ENCODE measurements at regions not wholly inside any gene's neighbourhood (a gene's known extent, or its start where the extent isn't known, plus 50 kb on each side); places are given as distances from the start of the nearest gene placed in this dataset.

DNA sequence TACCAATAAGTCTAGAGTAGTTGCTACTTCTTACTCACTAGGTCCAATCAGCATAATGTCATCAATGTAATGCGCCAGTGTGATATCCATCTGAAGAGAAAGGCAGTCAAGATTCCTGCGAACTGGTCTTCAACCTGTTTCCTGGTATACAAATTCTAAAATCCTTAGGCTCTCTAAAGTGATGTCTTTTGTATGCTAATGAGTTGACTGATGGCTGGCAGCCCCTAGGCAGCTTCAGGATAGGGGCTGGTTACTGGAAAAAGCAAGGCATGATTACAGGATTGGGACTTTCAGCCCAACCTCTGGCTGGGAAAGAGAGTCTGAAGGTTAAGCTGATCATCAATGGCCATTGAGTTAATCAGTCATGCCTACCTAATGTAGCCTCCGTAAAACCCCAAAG is 250.2 kb upstream of the PTER start:
- Histone ChIP-seq H2AFZ (ENCODE audit: low read depth, low read length) (no peak overlapping the region), H3K4me3 (ENCODE audit: low read length) (no peak overlapping the region), H3K27me3 (ENCODE audit: low read depth, low read length) (no peaks in the 10 kb centered on the region), H3K9me3 (ENCODE audit: insufficient read depth, low read length) (no peaks in the 10 kb centered on the region), H4K20me1 (ENCODE audit: insufficient read depth, low read length) (no peaks in the 10 kb centered on the region), H3K9ac (ENCODE audit: low read length) (no peak overlapping the region), H3K36me3 (replicated peaks; ENCODE audit: low read depth, low read length) (no peaks in the 10 kb centered on the region), H3K4me2 (ENCODE audit: low read length) (no peak overlapping the region), H3K27ac (ENCODE audit: low read length) (no peak overlapping the region), H3K4me1 (ENCODE audit: low read length) (peaks cover 2% of the 10 kb centered on the region; the same call in 1 of the 2 replicates), H3K79me2 (ENCODE audit: low read length) (no peaks in the 10 kb centered on the region)
- TF ChIP-seq, protein P1, sequence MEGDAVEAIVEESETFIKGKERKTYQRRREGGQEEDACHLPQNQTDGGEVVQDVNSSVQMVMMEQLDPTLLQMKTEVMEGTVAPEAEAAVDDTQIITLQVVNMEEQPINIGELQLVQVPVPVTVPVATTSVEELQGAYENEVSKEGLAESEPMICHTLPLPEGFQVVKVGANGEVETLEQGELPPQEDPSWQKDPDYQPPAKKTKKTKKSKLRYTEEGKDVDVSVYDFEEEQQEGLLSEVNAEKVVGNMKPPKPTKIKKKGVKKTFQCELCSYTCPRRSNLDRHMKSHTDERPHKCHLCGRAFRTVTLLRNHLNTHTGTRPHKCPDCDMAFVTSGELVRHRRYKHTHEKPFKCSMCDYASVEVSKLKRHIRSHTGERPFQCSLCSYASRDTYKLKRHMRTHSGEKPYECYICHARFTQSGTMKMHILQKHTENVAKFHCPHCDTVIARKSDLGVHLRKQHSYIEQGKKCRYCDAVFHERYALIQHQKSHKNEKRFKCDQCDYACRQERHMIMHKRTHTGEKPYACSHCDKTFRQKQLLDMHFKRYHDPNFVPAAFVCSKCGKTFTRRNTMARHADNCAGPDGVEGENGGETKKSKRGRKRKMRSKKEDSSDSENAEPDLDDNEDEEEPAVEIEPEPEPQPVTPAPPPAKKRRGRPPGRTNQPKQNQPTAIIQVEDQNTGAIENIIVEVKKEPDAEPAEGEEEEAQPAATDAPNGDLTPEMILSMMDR (IDR thresholded peaks at IDR 0.05; ENCODE audit: low read depth, low read length), result no peak
- TF ChIP-seq EZH2phosphoT487 (IDR thresholded peaks at IDR 0.05; ENCODE audit: low read depth), result no peak

DNA sequence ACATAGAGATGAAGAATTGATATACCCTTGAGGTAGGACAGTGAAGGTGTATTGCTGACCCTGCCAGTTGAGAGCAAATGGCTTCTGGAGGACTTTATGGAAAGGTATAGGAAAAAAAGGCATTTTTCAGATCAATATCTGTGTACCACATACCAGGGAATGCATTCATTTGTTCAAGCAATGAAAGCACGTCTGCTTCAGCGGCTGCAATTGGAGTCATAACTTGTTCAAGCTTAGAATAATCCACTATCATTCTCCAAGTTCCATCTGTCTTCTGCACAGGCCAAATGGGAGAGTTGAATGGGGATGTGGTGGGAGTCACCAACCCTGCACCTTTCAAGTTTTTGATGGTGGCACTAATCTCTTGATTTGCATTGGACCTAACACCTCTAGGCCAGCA is 249.6 kb upstream of the PTER start:
- Histone ChIP-seq H4K20me1 (ENCODE audit: insufficient read depth, low read length) (no peaks in the 10 kb centered on the region), H3K4me3 (ENCODE audit: low read length) (no peak overlapping the region), H3K4me2 (ENCODE audit: low read length) (no peak overlapping the region), H3K36me3 (replicated peaks; ENCODE audit: low read depth, low read length) (no peaks in the 10 kb centered on the region), H2AFZ (ENCODE audit: low read depth, low read length) (no peak overlapping the region), H3K9me3 (ENCODE audit: insufficient read depth, low read length) (no peaks in the 10 kb centered on the region), H3K9ac (ENCODE audit: low read length) (no peak overlapping the region), H3K27me3 (ENCODE audit: low read depth, low read length) (no peaks in the 10 kb centered on the region), H3K79me2 (ENCODE audit: low read length) (no peaks in the 10 kb centered on the region), H3K4me1 (ENCODE audit: low read length) (peaks cover 2% of the 10 kb centered on the region; the same call in 1 of the 2 replicates), H3K27ac (ENCODE audit: low read length) (no peak overlapping the region)
- TF ChIP-seq EZH2phosphoT487 (IDR thresholded peaks at IDR 0.05; ENCODE audit: low read depth), result no peak
- TF ChIP-seq, protein P1 (IDR thresholded peaks at IDR 0.05; ENCODE audit: low read depth, low read length), result no peak

DNA sequence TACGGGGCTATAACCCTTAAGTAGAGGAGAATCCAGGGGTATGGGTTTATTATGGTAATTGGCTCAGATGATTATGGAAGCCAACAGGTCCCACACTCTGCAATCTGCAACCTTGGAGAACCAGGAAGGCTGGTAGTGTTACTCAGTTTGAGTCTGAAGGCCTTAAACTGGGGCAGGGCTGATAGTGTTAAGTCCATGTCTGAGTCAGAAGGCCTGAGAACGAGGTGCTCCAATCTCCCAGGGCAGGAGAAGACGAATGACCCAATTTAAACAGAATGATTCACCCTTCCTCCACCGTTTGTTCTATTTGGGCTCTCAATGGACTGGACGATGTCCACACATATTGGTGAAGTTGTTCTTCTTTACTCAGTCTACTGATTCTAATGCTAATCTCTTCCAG is 244.5 kb upstream of the PTER start:
- no peak overlapping the region for H3K4me3 ChIP-seq (ENCODE audit: low read length)
- no peak overlapping the region for H3K4me2 ChIP-seq (ENCODE audit: low read length)
- H3K36me3 ChIP-seq (replicated peaks; ENCODE audit: low read depth, low read length), result no peaks in the 10 kb centered on the region
- no peaks in the 10 kb centered on the region for H3K79me2 ChIP-seq (ENCODE audit: low read length)
- no peak overlapping the region for H2AFZ ChIP-seq (ENCODE audit: low read depth, low read length)
- H3K9me3 ChIP-seq (ENCODE audit: insufficient read depth, low read length), result no peaks in the 10 kb centered on the region
- H3K27me3 ChIP-seq (ENCODE audit: low read depth, low read length), result no peaks in the 10 kb centered on the region
- no peak for TF ChIP-seq EZH2phosphoT487 (IDR thresholded peaks at IDR 0.05; ENCODE audit: low read depth)
- TF ChIP-seq, protein P1 (IDR thresholded peaks at IDR 0.05; ENCODE audit: low read depth, low read length), result no peak
- no peak overlapping the region for H3K9ac ChIP-seq (ENCODE audit: low read length)
- no peak overlapping the region for H3K27ac ChIP-seq (ENCODE audit: low read length)
- 0 out of 2 replicates have a peak, but pooled peaks cover 2% of the 10 kb centered on the region for H3K4me1 ChIP-seq (ENCODE audit: low read length)
- H4K20me1 ChIP-seq (ENCODE audit: insufficient read depth, low read length), result no peaks in the 10 kb centered on the region

DNA sequence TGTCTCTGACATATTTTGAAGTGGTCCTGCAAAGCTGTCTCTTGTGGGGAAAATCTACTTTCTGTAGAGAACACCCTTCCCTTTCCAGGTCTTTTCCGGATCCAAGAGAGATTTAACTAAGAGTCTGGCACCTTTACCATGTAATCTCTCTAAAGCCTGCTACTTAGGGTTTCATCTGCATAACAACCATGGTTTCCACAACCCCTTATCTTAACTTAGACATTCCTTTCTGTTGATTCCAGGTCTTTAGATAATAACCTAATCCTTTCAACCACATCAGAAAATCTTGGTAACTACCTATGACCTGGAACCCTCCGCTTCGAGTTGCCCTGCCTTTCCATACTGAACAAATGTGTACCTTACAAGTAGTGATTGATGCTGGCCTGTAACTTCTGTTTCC is 243.6 kb upstream of the PTER start:
- Histone ChIP-seq H3K4me2 (ENCODE audit: low read length) (no peak overlapping the region), H3K9ac (ENCODE audit: low read length) (no peak overlapping the region), H3K36me3 (replicated peaks; ENCODE audit: low read depth, low read length) (no peaks in the 10 kb centered on the region), H2AFZ (ENCODE audit: low read depth, low read length) (no peak overlapping the region), H3K4me3 (ENCODE audit: low read length) (no peak overlapping the region), H3K27ac (ENCODE audit: low read length) (no peak overlapping the region), H3K9me3 (ENCODE audit: insufficient read depth, low read length) (no peaks in the 10 kb centered on the region), H3K27me3 (ENCODE audit: low read depth, low read length) (no peaks in the 10 kb centered on the region), H4K20me1 (ENCODE audit: insufficient read depth, low read length) (no peaks in the 10 kb centered on the region), H3K79me2 (ENCODE audit: low read length) (no peaks in the 10 kb centered on the region), H3K4me1 (ENCODE audit: low read length) (0 out of 2 replicates have a peak, but pooled peaks cover 2% of the 10 kb centered on the region)
- no peak for TF ChIP-seq EZH2phosphoT487 (IDR thresholded peaks at IDR 0.05; ENCODE audit: low read depth)
- TF ChIP-seq, protein P1 (IDR thresholded peaks at IDR 0.05; ENCODE audit: low read depth, low read length), result no peak

All from OCI-LY3 (cell line).